Heart left ventricle (tissue), 16 donors: ENCODE measurements at regions not wholly inside any gene's neighbourhood (a gene's known extent, or its start where the extent isn't known, plus 50 kb on each side); places are given as distances from the start of the nearest gene placed in this dataset.
"Not testable (repeated sequence)": the region's sequence is repeated elsewhere in the genome, so short reads cannot be mapped to it uniquely, and the experiment has no call there.

ENCODE experiments used
- ATAC-seq, 4 donors: fragments of 200-7000 bp; cut with Tn5 transposase; one replicate each; pipeline ENCODE4 v1.9.1; 2020 to 2022; ENCODE audit warnings: moderate library complexity in 4 of 4, mild to moderate bottlenecking in 3 of 4, moderate number of reproducible peaks in 1 of 4
- DNase-seq, 5 donors: peaks; one replicate each; pipeline ENCODE4 v3.0.0-alpha.2; 2020
- H3K27ac ChIP-seq, 12 donors: fragments of 200-600 bp; sonication (generic) in 4 of 12; one replicate each; pipeline versions ENCODE4 v1.5.0 to v1.8.0; 2016 to 2022; ENCODE audit warnings: mild to moderate bottlenecking in 2 of 12
- H3K27me3 ChIP-seq, 9 donors: fragments of 200-600 bp; sonication (generic) in 2 of 9; one replicate each; pipeline versions ENCODE4 v1.5.1 to v1.8.0; 2016 to 2022; ENCODE audit warnings: mild to moderate bottlenecking in 3 of 9
- H3K36me3 ChIP-seq, 9 donors: fragments of 200-600 bp; sonication (generic) in 2 of 9; one replicate each; pipeline versions ENCODE4 v1.5.0 to v1.8.0; 2018 to 2022; ENCODE audit warnings: mild to moderate bottlenecking in 2 of 9
- H3K4me1 ChIP-seq, 12 donors: fragments of 200-600 bp; sonication (generic) in 4 of 12; one replicate each; pipeline versions ENCODE4 v1.5.0 to v1.8.0; 2016 to 2022; ENCODE audit warnings: mild to moderate bottlenecking in 3 of 12
- H3K4me3 ChIP-seq, 12 donors: fragments of 200-600 bp; sonication (generic) in 4 of 12; one replicate each; pipeline versions ENCODE4 v1.5.0 to v1.8.0; 2017 to 2022; ENCODE audit warnings: mild to moderate bottlenecking in 9 of 12, moderate library complexity in 4 of 12
- H3K9me3 ChIP-seq, 12 donors: fragments of 200-600 bp; sonication (generic) in 4 of 12; one replicate each; pipeline versions ENCODE4 v1.5.0 to v1.8.0; 2016 to 2022; ENCODE audit warnings: mild to moderate bottlenecking in 1 of 12
- CTCF ChIP-seq, 12 donors: fragments of 200-600 bp; sonication (generic) in 4 of 12; IDR thresholded peaks; one replicate each; pipeline versions ENCODE4 v1.5.0 to v1.8.0; 2018 to 2022; ENCODE audit warnings: antibody characterized with exemption in 12 of 12, mild to moderate bottlenecking in 5 of 12
- POLR2A ChIP-seq, 2 donors: fragments of 450-650 bp; IDR thresholded peaks; one replicate each; pipeline ENCODE4 v1.6.1; 2017; ENCODE audit warnings: antibody characterized with exemption in 2 of 2, mild to moderate bottlenecking in 2 of 2, moderate library complexity in 2 of 2
- WGBS, 4 donors: extraction: QIAGEN DNeasy Blood & Tissue Kit in 2 of 4; methylation state at CpG; one replicate each; pipeline versions ENCODE4 v1.1.5 to v1.1.7; 2013 to 2018; 5-methylcytosine and 5-hydroxymethylcytosine counted together
- intact Hi-C, 10 donors: fragments of 100-400 bp; cut with DNase I; formaldehyde crosslinking; loops; one replicate each; pipeline versions ENCODE4 v1.11.1 to v1.14.2; 2022
- donor health status: ischemic (EF 13 %, LVEDD 7.1; RV severe dilation, severe dysfunction).
- donor health status: healthy with polysubstance abuse.
- donor health status: DM: no; HTN: yes; CAD: no.
- donor health status: DM: no; HTN: no; CAD: no.
- donor health status: ischemic (EF 25% LVEDD 6.9; RV normal size, moderate dysfunction).
- donor health status: ischemic (EF 25% LVEDD 5.7; RV mildly dilated, moderate dysfunction).
- donor health status: healthy.
- donor health status: DM: yes; HTN: yes; CAD: no.
- donor health status: ischemic (EF 35%, LVEDD 5.7; RV mildly dilated, moderate dysfunction).
- donor health status: nonischemic (EF 11% LVEDD 7.7; RV severe dilation, severe dysfunction).
- donor health status: DM: yes; HTN: yes; CAD: no.
- donor health status: PGD.
- donor health status: ischemic (EF 29% LVEDD 5.4; RV normal size, mild dysfunction).
- donor health status: nonischemic (EF 23%, LVEDD 6.1; RV moderate dilation, normal function).

DNA sequence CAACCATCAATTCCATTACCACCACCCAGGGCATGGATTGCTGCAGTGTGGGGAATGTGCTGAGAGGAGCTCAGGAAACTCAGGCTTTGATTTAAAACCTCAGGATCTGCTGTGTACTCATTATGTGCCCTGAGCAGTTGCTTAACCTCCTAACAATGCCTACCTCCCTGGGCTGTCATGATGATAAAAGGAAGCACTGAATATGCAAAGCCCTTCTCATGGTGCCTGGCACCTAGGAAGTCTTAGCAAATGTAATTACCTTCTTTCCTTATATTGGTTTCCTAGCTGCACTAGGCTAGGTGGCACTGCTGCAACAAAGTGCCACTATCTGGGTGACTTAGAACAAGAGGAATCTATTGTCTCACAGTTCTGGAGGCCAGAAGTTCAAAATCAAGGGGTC is 62.2 kb downstream of the KCTD12 start:
- Histone ChIP-seq H3K27ac (no peak overlapping the region), H3K27me3 (no peaks in the 10 kb centered on the region), H3K4me1 (peaks cover 0 to 37% (median 7%) of the 10 kb centered on the region in 12 donors), H3K9me3 (no peaks in the 10 kb centered on the region), H3K36me3 (no peaks in the 10 kb centered on the region), H3K4me3 (no peak overlapping the region)
- intact Hi-C loops = loop anchor here in 9 of 10 donors (2.0 to 10.0 kb wide), 6 partner anchors 58 to 159 kb away; partner anchors contain the start of gene KCTD12 (in 7 of the 9)
- TF ChIP-seq POLR2A (IDR thresholded peaks at IDR 0.05) (no peak), CTCF (IDR thresholded peaks at IDR 0.05) (no peak)
- DNase-seq (no peak), ATAC-seq (no peak)

DNA sequence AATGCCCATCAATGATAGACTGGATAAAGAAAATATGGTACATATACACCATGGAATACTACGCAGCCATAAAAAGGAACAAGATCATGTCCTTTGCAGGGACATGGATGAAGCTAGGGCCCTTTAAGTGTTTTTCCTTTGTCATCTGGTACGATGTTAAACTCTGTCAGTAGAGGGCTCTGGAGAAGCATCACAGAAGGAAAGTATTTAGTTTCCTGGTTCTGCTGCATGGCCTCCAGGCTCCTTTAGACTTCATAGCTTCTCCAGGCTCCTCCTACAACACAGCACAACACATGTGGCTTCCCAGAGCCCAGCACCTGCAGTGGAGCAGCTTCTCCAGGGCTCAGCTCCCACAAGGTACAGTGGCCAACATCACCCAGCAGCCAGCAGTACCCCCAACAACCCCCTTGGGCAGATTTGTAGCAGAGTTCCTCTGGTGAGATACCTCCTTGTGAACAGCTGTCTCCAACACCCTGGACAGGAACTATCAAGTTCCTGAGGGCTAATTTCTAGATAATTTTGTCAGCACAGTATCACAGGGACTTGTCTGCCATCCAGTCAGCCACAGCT is 63.4 kb downstream of the KCTD12 start:
- TF ChIP-seq POLR2A (IDR thresholded peaks at IDR 0.05) = no peak
- TF ChIP-seq CTCF (IDR thresholded peaks at IDR 0.05) = peak in 11 of 12 donors; percentile 9 to 52 (median 38)
- Histone ChIP-seq H3K36me3 (no peaks in the 10 kb centered on the region), H3K4me1 (peaks cover 0 to 30% (median 2%) of the 10 kb centered on the region in 12 donors), H3K27me3 (no peaks in the 10 kb centered on the region), H3K27ac (peak overlapping the region in 3 of 12 donors; percentile 31 to 43 (median 42)), H3K9me3 (no peaks in the 10 kb centered on the region), H3K4me3 (no peak overlapping the region)
- DNase-seq = no peak
- WGBS, 4 donors = 55 to 68% (median 65%) methylated on average over 2 of the region's 2 CpGs
- intact Hi-C loops = loop anchor here in 9 of 10 donors (2.0 to 10.0 kb wide), 6 partner anchors 60 to 158 kb away; partner anchors contain the start of gene KCTD12 (in 7 of the 9)
- ATAC-seq = peak in 3 of 4 donors; percentile 68 to 75 (median 72)

- H3K36me3 ChIP-seq, DNase-seq, ATAC-seq, H3K9me3 ChIP-seq, H3K4me3 ChIP-seq, H3K27me3 ChIP-seq: not testable (repeated sequence)
- H3K4me1 ChIP-seq = peaks cover 0 to 27% (median 2%) of the 10 kb centered on the region in 12 donors
- intact Hi-C loops = loop anchor here in 8 of 10 donors (5.0 to 10.0 kb wide), 4 partner anchors 61 to 156 kb away; partner anchors contain the start of gene KCTD12 (in 7 of the 8)
- WGBS, 4 donors = 64 to 72% (median 67%) methylated on average over 1 of the region's 1 CpG
- H3K27ac ChIP-seq = peak overlapping the region in 9 of 12 donors; percentile 3 to 70 (median 61)
Observed at GRCh38 chr13:76821222-76821621, 65.0 kb downstream of the KCTD12 start.

DNA sequence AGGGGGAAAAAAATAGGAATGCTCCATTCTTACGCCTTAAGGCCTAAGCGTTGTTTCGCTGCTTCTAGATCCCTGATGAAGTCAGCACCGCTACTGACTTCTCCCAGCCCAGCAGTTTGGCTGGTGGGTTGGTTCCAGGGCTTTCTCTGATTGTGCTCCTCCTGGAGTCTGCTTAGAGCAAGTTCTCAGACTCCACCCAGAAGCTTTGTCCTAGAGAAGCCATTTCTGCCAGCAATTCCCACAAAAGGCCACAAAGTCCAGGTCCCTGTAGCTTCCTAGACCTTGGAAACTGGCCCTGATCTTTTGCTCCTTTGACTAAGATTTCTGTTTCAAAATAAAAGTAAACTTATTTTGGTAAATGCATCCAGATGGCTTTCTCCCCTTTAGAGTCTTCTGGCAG is 65.4 kb downstream of the KCTD12 start:
- TF ChIP-seq CTCF (IDR thresholded peaks at IDR 0.05) (peak in 8 of 12 donors; percentile 11 to 54 (median 27)), POLR2A (IDR thresholded peaks at IDR 0.05) (no peak)
- DNase-seq = peak in 4 of 5 donors; percentile 67 to 77 (median 76)
- intact Hi-C loops = loop anchor here in 8 of 10 donors (5.0 to 10.0 kb wide), 4 partner anchors 62 to 156 kb away; partner anchors contain the start of gene KCTD12 (in 7 of the 8)
- peak; percentile 86 to 94 (median 89) for ATAC-seq
- H3K27ac ChIP-seq = peak overlapping the region in 10 of 12 donors; percentile 3 to 70 (median 56)
- no peak overlapping the region for H3K4me3 ChIP-seq
- H3K4me1 ChIP-seq = peaks cover 0 to 27% (median 2%) of the 10 kb centered on the region in 12 donors
- no peaks in the 10 kb centered on the region for H3K36me3 ChIP-seq
- 68 to 86% (median 75%) methylated on average over 4 of the region's 4 CpGs for WGBS, 4 donors
- no peaks in the 10 kb centered on the region for H3K27me3 ChIP-seq
- H3K9me3 ChIP-seq = no peaks in the 10 kb centered on the region
